GM19372 (cell line): ENCODE measurements at regions not wholly inside any gene's neighbourhood (a gene's known extent, or its start where the extent isn't known, plus 50 kb on each side); places are given as distances from the start of the nearest gene placed in this dataset.

Source experiments
- ATAC-seq: cut with Tn5 transposase; IDR thresholded peaks from one replicate; pipeline ENCODE4 v1.9.1; 2021; ENCODE audit warnings: mild to moderate bottlenecking, low read depth, moderate library complexity; ENCODE audit not compliant: unreplicated experiment

GRCh38 chr12:67370979-67371378 lies 101.8 kb downstream of the CAND1 start:
- no peak for ATAC-seq

- ATAC-seq = no peak
These were observed 107.9 kb downstream of the CAND1 start for GRCh38 chr12:67377021-67377420.

- no peak for ATAC-seq
These were observed 108.4 kb downstream of the CAND1 start for GRCh38 chr12:67377541-67377940.

- no peak for ATAC-seq
These were observed 113.2 kb downstream of the CAND1 start for GRCh38 chr12:67382241-67382871.

GRCh38 chr12:67386869-67387565 lies 117.9 kb downstream of the CAND1 start:
- ATAC-seq = no peak

GRCh38 chr12:67388331-67389138 lies 119.4 kb downstream of the CAND1 start:
- no peak for ATAC-seq

GRCh38 chr12:67390273-67390672 lies 121.1 kb downstream of the CAND1 start:
- no peak for ATAC-seq

- no peak for ATAC-seq
These were observed 121.9 kb downstream of the CAND1 start for GRCh38 chr12:67391034-67391433.

GRCh38 chr12:67391656-67392055 lies 122.5 kb downstream of the CAND1 start:
- no peak for ATAC-seq

- no peak for ATAC-seq
These were observed 125.4 kb downstream of the CAND1 start for GRCh38 chr12:67394550-67394949.

GRCh38 chr12:67400742-67401141 lies 131.6 kb downstream of the CAND1 start:
- ATAC-seq = no peak

GRCh38 chr12:67410246-67410645 lies 141.1 kb downstream of the CAND1 start:
- no peak for ATAC-seq

- no peak for ATAC-seq
These were observed 141.5 kb downstream of the CAND1 start for GRCh38 chr12:67410667-67411067.

- no peak for ATAC-seq
These were observed 142.4 kb downstream of the CAND1 start for GRCh38 chr12:67411562-67411961.

- no peak for ATAC-seq
These were observed 144.4 kb downstream of the CAND1 start for GRCh38 chr12:67413577-67413976.

GRCh38 chr12:67414011-67414715 lies 145.0 kb downstream of the CAND1 start:
- ATAC-seq = no peak

- no peak for ATAC-seq
These were observed 146.3 kb downstream of the CAND1 start for GRCh38 chr12:67415473-67415872.

- no peak for ATAC-seq
These were observed 150.7 kb downstream of the CAND1 start for GRCh38 chr12:67419810-67420209.

- no peak for ATAC-seq
These were observed 151.3 kb downstream of the CAND1 start for GRCh38 chr12:67420506-67420905.

GRCh38 chr12:67422081-67422480 lies 152.9 kb downstream of the CAND1 start:
- ATAC-seq = no peak

GRCh38 chr12:67424784-67425183 lies 155.6 kb downstream of the CAND1 start:
- ATAC-seq = no peak
